ENCODE measurements at regions not wholly inside any gene's neighbourhood (a gene's known extent, or its start where the extent isn't known, plus 50 kb on each side); places are given as distances from the start of the nearest gene placed in this dataset.
"Not testable (repeated sequence)": the region's sequence is repeated elsewhere in the genome, so short reads cannot be mapped to it uniquely, and the experiment has no call there.

- not testable (repeated sequence) for DNase-seq (ENCODE audit: low spot score)
Observed at GRCh38 chr2:131639001-131639620, 111.4 kb downstream of the CCDC74A start.

- no peak for DNase-seq (ENCODE audit: low spot score)
Observed at GRCh38 chr2:131641414-131642206, 113.9 kb downstream of the CCDC74A start.

- not testable (repeated sequence) for DNase-seq (ENCODE audit: low spot score)
Observed at GRCh38 chr2:131643180-131643579, 115.5 kb downstream of the CCDC74A start.

GRCh38 chr2:131645177-131645765 is 117.6 kb downstream of the CCDC74A start:
- no peak for DNase-seq (ENCODE audit: low spot score)

- DNase-seq (ENCODE audit: low spot score) = not testable (repeated sequence)
Observed at GRCh38 chr2:131646220-131646619, 118.5 kb downstream of the CCDC74A start.

GRCh38 chr2:131646669-131647297 is 119.1 kb downstream of the CCDC74A start:
- DNase-seq (ENCODE audit: low spot score) = no peak

- DNase-seq (ENCODE audit: low spot score) = not testable (repeated sequence)
Observed at GRCh38 chr2:131648565-131648964, 120.9 kb downstream of the CCDC74A start.

- not testable (repeated sequence) for DNase-seq (ENCODE audit: low spot score)
Observed at GRCh38 chr2:131652246-131652645, 124.6 kb downstream of the CCDC74A start.

- not testable (repeated sequence) for DNase-seq (ENCODE audit: low spot score)
Observed at GRCh38 chr2:131654107-131654506, 126.4 kb downstream of the CCDC74A start.

GRCh38 chr2:131656816-131657633 is 129.3 kb downstream of the CCDC74A start:
- DNase-seq (ENCODE audit: low spot score) = no peak

GRCh38 chr2:131657895-131658768 is 130.4 kb downstream of the CCDC74A start:
- DNase-seq (ENCODE audit: low spot score) = no peak

- DNase-seq (ENCODE audit: low spot score) = no peak
Observed at GRCh38 chr2:131658769-131659131, 131.1 kb downstream of the CCDC74A start.

- DNase-seq (ENCODE audit: low spot score) = no peak
Observed at GRCh38 chr2:131659168-131659572, 131.5 kb downstream of the CCDC74A start.

GRCh38 chr2:131661101-131661782 is 133.6 kb downstream of the CCDC74A start:
- DNase-seq (ENCODE audit: low spot score) = not testable (repeated sequence)

GRCh38 chr2:131661884-131662535 is 134.3 kb downstream of the CCDC74A start:
- DNase-seq (ENCODE audit: low spot score) = not testable (repeated sequence)

GRCh38 chr2:131663501-131663900 is 135.8 kb downstream of the CCDC74A start:
- not testable (repeated sequence) for DNase-seq (ENCODE audit: low spot score)

- not testable (repeated sequence) for DNase-seq (ENCODE audit: low spot score)
Observed at GRCh38 chr2:131665716-131666115, 138.0 kb downstream of the CCDC74A start.

- not testable (repeated sequence) for DNase-seq (ENCODE audit: low spot score)
Observed at GRCh38 chr2:131668794-131669540, 141.3 kb downstream of the CCDC74A start.

Measured in mesenteric fat pad (tissue), 1 donor.